DND-41 (cell line): ENCODE measurements at regions not wholly inside any gene's neighbourhood (a gene's known extent, or its start where the extent isn't known, plus 50 kb on each side); places are given as distances from the start of the nearest gene placed in this dataset.

Experiments
- ATAC-seq: fragments of 200-7000 bp; cut with Tn5 transposase; 3 replicates; pipeline ENCODE4 v1.9.1; 2021; ENCODE audit warnings: low read depth; ENCODE audit not compliant: insufficient read depth
- DNase-seq: peaks from one replicate; pipeline ENCODE4 v3.0.0-alpha.2; 2020
- H2AFZ ChIP-seq: 2 replicates; pipeline ENCODE4 v1.6.0; 2012; ENCODE audit warnings: low read depth, low read length
- H3K27ac ChIP-seq: 2 replicates; pipeline ENCODE4 v1.5.1; 2012; ENCODE audit warnings: low read length, inconsistent platforms
- H3K27me3 ChIP-seq: fragments of 200-600 bp; sonication (generic); 2 replicates; pipeline ENCODE4 v1.6.0; 2012; ENCODE audit warnings: low read length, mild to moderate bottlenecking, inconsistent platforms; ENCODE audit not compliant: insufficient read depth, poor library complexity
- H3K36me3 ChIP-seq: 2 replicates; pipeline ENCODE4 v1.5.1; 2012; ENCODE audit warnings: low read length, inconsistent platforms; ENCODE audit not compliant: insufficient read depth
- H3K4me1 ChIP-seq: 2 replicates; pipeline ENCODE4 v1.5.1; 2012; ENCODE audit warnings: mild to moderate bottlenecking, low read length; ENCODE audit not compliant: insufficient read depth
- H3K4me2 ChIP-seq: 2 replicates; pipeline ENCODE4 v1.6.0; 2012; ENCODE audit warnings: mild to moderate bottlenecking, moderate library complexity, low read length, inconsistent platforms; ENCODE audit not compliant: insufficient read depth
- H3K4me3 ChIP-seq, 2 experiments: fragments of 200-600 bp in 1 of 2; shearing (Covaris generic) in 1 of 2; 2 replicates each; pipeline ENCODE4 v1.5.1; 2012 to 2016; ENCODE audit warnings: inconsistent platforms in 2 of 2, low read length in 2 of 2, mild to moderate bottlenecking in 2 of 2, low read depth in 1 of 2, moderate library complexity in 1 of 2
- H3K79me2 ChIP-seq: 2 replicates; pipeline ENCODE4 v1.6.0; 2012; ENCODE audit warnings: low read length, inconsistent platforms; ENCODE audit not compliant: insufficient read depth
- H3K9ac ChIP-seq: 2 replicates; pipeline ENCODE4 v1.6.0; 2012; ENCODE audit warnings: low read depth, mild to moderate bottlenecking, inconsistent platforms, low read length, moderate library complexity
- H3K9me3 ChIP-seq: 2 replicates; pipeline ENCODE4 v1.5.1; 2012; ENCODE audit warnings: low read length, moderate library complexity, mild to moderate bottlenecking, inconsistent platforms; ENCODE audit not compliant: insufficient read depth, severe bottlenecking
- H4K20me1 ChIP-seq: 2 replicates; pipeline ENCODE4 v1.6.0; 2012; ENCODE audit warnings: low read length; ENCODE audit not compliant: insufficient read depth
- CTCF ChIP-seq: IDR thresholded peaks from 2 replicates; pipeline ENCODE4 v1.5.1; 2012; ENCODE audit warnings: borderline replicate concordance, low read length, moderate library complexity, mild to moderate bottlenecking; ENCODE audit not compliant: poor library complexity, severe bottlenecking; ENCODE audit errors: extremely low read depth
- EZH2 ChIP-seq: IDR thresholded peaks from 3 replicates; pipeline ENCODE4 v1.6.1; 2012; ENCODE audit warnings: borderline replicate concordance, low read depth, mild to moderate bottlenecking, moderate library complexity, low read length, inconsistent platforms; ENCODE audit not compliant: severe bottlenecking

GRCh38 chr12:102629262-102629888 lies 149.0 kb upstream of the IGF1 start:
- DNase-seq: no peak
- no peaks in the 10 kb centered on the region for H3K79me2 ChIP-seq
- H3K9ac ChIP-seq: no peak overlapping the region
- peaks cover 3% of the 10 kb centered on the region for H3K9me3 ChIP-seq
- no peaks in the 10 kb centered on the region for H4K20me1 ChIP-seq
- H2AFZ ChIP-seq: no peak overlapping the region
- no peak overlapping the region for H3K4me3 ChIP-seq
- no peak overlapping the region for H3K4me2 ChIP-seq
- TF ChIP-seq CTCF (no peak), EZH2 (no peak)
- ATAC-seq: no peak
- no peaks in the 10 kb centered on the region for H3K4me1 ChIP-seq
- H3K36me3 ChIP-seq: no peaks in the 10 kb centered on the region
- H3K27me3 ChIP-seq: no peaks in the 10 kb centered on the region
- no peak overlapping the region for H3K27ac ChIP-seq

- H3K4me2 ChIP-seq: no peak overlapping the region
- peaks cover 3% of the 10 kb centered on the region for H3K9me3 ChIP-seq
- ATAC-seq: no peak
- H3K79me2 ChIP-seq: no peaks in the 10 kb centered on the region
- TF ChIP-seq CTCF: no peak
- TF ChIP-seq EZH2: no peak
- H3K27me3 ChIP-seq: no peaks in the 10 kb centered on the region
- H3K9ac ChIP-seq: no peak overlapping the region
- H3K4me3 ChIP-seq: no peak overlapping the region
- H2AFZ ChIP-seq: no peak overlapping the region
- H3K36me3 ChIP-seq: no peaks in the 10 kb centered on the region
- no peak for DNase-seq
- H3K4me1 ChIP-seq: no peaks in the 10 kb centered on the region
- H3K27ac ChIP-seq: no peak overlapping the region
- no peaks in the 10 kb centered on the region for H4K20me1 ChIP-seq
Measured at GRCh38 chr12:102625819-102626218, 145.5 kb upstream of the IGF1 start.

GRCh38 chr12:102622618-102623017 lies 142.3 kb upstream of the IGF1 start:
- H3K9ac ChIP-seq: no peak overlapping the region
- H3K79me2 ChIP-seq: no peaks in the 10 kb centered on the region
- H3K4me2 ChIP-seq: no peak overlapping the region
- no peak overlapping the region for H2AFZ ChIP-seq
- ATAC-seq (no peak), DNase-seq (no peak)
- H3K9me3 ChIP-seq: peaks cover 3% of the 10 kb centered on the region
- H3K27me3 ChIP-seq: no peaks in the 10 kb centered on the region
- H3K36me3 ChIP-seq: no peaks in the 10 kb centered on the region
- no peaks in the 10 kb centered on the region for H3K4me1 ChIP-seq
- TF ChIP-seq EZH2: no peak
- no peak for TF ChIP-seq CTCF
- H4K20me1 ChIP-seq: no peaks in the 10 kb centered on the region
- no peak overlapping the region for H3K4me3 ChIP-seq
- no peak overlapping the region for H3K27ac ChIP-seq
